ENCODE measurements at regions not wholly inside any gene's neighbourhood (a gene's known extent, or its start where the extent isn't known, plus 50 kb on each side); places are given as distances from the start of the nearest gene placed in this dataset.

GRCh38 chrX:139106069-139106468 is 394.6 kb upstream of the FGF13 start:
- no peak for TF ChIP-seq CTCF (IDR thresholded peaks at IDR 0.05)
- no peak for TF ChIP-seq POLR2A (IDR thresholded peaks at IDR 0.05)
